ENCODE measurements at regions not wholly inside any gene's neighbourhood (a gene's known extent, or its start where the extent isn't known, plus 50 kb on each side); places are given as distances from the start of the nearest gene placed in this dataset.

- TF ChIP-seq GATA2 (IDR thresholded peaks at IDR 0.05; ENCODE audit: low read depth, low read length) (no peak), GATA3 (IDR thresholded peaks at IDR 0.05; ENCODE audit: low read depth, low read length) (no peak)
Measured at GRCh38 chr4:108532187-108532586, 88.2 kb upstream of the RPL34 start.

Data from SH-SY5Y (cell line).